HG02981 (cell line): ENCODE measurements at regions not wholly inside any gene's neighbourhood (a gene's known extent, or its start where the extent isn't known, plus 50 kb on each side); places are given as distances from the start of the nearest gene placed in this dataset.

ENCODE experiments used
- ATAC-seq: cut with Tn5 transposase; IDR thresholded peaks from one replicate; pipeline ENCODE4 v1.9.1; 2021; ENCODE audit warnings: mild to moderate bottlenecking, moderate library complexity; ENCODE audit not compliant: unreplicated experiment

DNA sequence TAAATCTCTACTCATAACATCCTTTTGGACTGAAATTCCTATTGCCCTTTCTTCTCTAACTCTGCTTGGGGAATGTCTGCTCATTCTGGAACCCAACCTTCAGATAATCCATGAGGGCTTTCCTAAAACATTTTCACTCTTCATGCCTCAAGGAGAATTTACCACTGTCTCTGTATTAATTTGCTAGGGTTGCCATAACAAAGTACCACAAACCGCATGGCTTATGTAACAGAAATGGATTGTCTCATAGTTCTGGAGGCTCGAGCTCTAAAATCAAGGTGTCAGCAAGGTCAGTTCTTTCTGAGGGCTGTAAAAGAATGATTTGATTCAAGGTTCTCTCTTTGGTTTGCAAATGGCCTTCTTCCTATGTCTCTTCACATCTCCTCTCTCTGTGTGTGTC is 209.7 kb downstream of the LACC1 start:
- no peak for ATAC-seq

DNA sequence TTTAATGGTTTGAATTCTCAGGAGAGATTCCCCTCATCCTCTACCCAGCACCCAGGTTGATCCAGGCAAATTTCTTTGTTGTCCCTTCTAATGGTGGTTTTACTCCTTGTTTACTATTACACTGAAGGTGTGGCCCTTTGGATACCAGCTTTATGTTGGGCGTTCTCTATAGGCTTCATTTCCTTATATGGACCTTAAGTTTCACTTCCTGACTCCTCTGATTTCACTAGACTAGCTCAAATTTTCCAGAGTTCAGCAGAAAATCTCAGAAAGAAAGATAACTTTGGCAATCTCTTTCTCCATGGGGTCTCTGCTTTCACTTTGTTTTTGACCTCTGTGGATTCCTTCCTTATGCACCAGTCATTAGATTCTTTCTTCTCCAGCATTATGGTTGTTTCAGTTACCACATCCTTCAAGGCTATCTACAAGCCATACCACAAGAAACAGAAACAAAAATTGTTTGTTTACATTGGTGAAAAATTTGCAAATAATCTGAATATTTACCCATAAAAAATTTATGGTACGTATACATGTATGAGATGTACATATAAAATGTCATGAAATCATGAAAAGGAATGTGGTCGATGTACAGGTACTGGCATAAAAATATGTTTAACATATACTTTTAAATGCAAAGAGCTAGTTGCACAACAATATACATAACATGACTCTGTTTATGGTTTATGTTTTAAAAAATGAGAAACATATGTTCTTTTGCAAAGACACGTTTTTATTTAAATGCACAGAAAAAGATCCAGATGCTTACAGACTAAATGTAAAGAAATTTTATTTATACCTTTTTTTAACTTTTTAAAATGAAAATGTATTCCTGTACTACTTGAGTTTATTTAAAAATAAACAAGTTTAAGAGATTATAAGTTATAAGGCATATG is 212.6 kb downstream of the LACC1 start:
- ATAC-seq, result no peak

DNA sequence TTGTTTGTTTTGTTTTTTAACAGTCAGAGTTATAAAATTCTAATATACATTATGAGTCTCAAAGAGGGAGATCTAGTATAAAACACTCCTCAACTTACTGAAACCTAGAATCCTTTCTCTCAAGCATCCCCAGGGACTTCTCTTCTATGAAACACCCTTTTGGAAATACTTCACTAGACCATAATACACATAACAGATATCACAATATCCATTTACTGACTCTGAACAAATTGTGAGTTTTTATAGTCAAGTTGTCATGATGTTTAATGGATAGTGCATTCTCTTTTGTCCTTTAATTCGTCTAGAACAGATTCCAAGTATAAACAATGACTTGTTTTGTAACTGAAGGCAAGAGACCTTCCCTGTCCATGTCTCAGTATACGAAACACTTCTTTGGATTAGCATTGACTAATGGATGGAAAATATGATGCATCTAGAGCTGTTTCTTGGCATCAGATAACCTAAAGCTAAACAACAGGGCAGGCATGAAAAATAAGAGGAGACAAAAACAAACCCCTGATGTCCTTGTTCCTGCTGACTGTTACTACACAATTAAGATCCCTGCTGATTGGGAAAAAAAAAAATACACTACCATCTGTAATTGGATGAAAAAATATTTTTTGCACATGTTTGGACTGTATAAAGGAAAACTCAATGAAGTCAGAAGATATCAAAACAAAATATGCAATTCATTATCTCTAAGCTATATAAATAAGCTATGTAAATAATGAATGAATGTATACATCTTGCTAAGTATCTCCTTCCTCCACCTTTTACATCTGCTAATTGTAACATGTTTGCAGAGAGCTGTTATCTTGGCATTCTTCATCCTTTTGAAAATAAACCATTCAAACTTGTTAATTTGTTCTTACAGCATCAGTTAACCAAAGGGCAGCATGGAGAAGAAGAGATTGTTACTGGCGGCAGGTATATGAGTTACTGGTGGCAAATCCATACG is 214.2 kb downstream of the LACC1 start:
- ATAC-seq, result no peak

DNA sequence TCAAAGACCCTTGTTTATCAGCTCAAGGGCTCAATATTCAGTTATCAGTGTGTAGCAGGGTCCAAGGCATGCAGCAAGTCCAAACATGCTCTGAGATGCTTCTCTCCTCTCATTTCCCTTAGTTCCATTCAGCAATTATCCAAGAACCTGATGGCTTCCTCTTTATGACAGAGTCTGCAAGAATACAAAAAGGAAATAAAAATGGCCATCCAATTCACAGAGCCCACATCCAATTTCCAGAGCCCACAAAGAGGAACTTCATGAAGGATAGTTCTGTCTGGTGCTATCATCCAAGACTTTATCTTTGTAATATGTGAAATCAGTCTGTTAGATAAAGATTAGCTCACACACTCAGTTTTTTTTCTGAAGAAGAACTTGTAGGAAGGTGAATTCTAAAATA is 217.2 kb downstream of the LACC1 start:
- ATAC-seq, result no peak

DNA sequence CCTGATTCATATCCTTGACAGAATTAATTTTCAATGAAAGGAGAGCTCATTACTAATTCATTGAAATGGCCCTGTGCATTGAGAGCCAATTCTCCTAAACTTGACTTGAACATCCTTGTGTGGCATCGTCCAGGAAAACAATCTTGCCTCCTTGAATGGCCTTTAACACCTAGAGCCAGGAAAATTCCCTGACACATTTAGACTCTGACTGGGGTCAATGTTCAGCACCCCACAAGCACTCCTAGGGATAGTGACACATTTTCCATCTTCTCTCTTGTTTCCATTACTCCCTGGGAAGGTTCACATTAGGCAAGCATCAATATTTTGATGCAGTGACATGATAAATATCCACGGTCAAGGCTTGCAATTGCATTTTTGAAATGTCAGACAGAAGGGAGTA is 218.9 kb downstream of the LACC1 start:
- no peak for ATAC-seq

DNA sequence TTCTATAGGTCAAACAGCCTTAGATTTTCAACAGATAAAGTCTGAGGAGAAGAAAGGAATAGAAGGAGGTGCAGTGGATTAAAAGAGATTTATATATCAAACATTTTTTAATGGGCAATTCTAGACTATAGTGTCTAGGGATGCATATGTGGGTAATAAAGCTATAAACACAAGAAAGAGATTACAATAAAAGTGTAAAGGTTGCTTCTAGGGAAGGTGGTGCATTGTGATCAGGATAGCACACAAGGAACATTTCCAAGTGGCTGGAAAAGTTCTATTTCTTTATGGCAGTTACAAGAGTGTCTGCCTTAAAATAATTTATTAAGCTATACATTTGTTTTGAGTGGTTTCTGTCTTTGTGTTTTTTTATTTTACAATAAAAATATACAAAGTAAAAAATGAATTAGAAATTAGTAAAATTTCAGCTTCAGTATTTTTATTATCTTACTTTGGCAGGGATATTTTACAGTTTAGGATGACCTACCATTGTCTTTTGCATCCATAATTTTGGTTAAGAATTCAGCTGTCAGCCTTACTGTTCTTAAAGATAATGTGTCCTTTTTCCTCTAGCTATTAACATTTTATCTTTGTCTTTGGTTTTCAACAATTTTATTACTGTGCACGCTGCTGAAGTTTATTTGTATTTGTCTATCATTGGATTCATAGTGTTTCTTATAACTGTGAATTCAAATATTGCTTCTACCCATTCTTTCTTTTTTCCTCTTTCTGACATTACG is 221.8 kb downstream of the LACC1 start:
- ATAC-seq, result no peak

DNA sequence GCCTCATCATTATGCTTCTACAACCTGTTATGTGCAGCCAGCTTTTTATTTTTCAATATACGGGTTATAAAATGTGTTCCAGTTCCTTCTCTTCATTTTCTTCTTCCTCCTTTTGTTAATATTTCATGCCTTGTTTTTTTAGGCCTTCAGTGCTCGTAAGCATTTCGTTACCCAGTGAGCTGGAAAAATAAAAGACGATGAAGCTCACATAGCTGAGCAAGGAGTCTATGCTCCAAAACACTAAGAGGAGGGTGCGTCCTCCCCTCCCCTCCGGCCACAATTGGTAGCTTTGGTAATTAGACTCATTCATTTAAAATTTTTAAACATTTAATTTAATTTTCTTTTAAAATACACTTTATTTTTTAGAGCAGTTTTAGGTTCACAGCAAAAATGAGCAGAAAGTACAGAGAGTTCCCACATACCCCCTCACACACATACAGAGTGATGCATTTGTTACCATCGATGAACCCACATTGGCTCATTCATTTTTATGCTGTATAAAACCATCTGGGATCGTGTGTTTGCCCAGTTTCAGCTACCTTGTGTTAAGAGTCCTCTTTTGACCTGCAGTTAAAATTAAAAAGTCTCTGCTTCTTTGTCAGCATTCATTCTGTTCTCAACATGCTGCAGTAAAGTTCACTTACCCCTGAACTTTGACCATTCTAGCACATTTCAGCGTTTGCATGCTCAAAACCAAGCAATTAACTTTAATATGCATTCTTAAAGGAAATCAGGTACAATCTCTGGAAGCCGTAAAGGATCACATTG is 223.9 kb downstream of the LACC1 start:
- ATAC-seq, result no peak

DNA sequence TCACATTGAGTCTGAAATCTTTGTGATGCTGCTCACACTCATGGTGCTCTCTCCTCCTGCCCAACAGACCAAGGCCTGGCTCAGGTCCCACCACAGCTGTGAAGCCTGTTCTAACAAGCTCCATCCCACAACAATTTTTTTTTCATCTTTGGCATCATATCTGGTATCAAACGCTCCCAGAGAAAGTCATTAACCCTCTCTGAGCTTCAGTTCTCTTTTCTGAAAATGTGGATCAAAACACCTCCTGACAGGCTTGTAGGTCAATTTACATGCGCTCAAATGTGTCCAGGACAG is 224.4 kb downstream of the LACC1 start:
- ATAC-seq, result no peak

DNA sequence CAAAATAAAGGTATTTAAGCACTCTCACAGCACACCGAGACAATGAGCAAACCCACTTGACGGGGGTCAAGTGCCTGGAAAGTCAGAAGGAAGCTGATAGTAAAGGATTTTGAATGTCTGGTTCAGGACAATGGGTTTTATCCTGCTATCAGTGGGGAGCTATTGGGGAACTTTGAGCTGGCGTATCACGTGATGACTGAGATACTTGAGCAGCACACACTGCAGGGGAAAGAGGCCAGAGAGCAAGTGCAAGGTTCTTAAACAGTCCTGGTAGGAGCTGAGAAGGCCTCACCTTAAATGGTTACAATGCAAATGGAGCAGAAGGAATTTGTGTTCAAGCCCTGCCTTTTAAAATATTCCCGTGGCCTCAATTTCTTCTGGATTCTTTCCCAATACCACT is 225.3 kb downstream of the LACC1 start:
- ATAC-seq, result no peak

DNA sequence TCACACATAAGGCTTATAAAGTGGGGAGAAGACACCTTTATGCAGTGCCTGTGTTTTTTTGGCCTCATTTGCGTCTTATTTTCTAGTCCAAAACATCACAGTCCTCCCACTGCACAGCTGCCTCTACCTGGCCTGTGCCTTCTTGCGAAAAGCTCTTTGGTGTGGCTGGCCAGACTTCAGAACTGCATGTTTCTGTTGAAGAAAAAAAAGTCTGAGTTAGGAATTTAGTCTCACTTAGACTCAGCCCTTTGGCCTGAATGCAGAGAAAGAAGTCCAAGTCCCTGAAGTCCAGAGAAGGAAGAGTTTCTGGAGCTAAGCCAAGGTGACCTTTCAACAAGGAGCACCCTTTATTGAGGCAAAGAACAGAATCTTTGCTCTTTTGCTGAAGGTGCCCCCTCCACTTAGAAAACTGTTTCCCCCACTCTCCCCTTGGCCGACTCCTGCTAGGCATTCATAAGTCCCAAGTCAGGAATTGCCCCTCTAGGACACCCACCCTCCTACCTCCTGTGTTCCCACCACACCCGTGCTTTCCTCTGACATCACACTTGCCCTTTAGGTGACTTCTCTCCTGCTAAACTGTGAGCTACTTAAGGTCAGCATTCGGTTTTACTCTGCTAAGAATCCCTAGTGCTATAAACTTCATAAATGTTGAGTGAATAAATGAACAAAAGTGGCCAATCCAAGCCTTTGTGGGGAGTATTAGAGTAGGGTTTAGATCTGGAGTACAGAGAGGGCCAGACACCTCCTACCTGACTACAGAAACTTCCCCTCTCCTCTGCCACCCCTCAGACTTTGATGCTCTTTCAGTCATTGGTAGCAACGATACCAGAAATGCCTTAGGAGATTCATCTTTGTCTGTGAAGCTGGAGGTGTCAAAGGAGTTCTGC is 226.8 kb downstream of the LACC1 start:
- ATAC-seq, result no peak

DNA sequence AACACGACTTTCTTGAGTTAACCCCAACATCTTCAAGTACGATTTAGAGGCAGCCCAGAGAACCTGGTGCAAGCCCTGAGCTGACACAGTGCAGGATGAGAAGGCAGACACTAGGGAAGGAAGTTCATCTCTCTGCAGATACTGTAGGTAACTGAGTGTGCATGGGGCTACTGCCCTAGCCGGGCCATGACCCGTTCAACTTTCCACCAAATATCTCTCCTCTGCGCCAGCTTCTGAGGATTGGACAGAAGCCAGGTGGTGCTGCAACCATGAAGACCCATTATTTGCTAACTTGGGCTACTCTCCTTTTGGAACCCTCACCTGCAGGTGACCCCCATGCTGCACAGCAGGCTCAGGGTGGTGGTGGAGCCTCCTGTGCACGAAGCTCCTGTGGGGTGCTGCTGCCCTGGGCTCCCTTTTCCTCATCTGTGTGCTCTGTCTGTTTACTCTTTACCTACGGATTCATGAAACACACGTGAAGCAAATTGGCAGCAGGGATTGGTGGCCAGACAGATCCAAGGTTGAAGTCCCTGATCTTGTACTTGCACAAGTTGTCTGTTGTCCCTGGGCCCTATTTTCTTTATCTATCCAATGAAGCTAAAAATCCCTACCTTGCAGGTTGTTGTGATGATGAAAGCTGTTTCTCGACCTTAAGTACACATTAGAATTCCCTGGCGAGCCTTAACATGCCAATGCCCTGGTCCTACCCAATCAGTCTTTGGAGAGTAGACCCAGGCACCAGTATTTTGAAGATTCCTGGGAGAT is 227.8 kb downstream of the LACC1 start:
- ATAC-seq, result no peak

DNA sequence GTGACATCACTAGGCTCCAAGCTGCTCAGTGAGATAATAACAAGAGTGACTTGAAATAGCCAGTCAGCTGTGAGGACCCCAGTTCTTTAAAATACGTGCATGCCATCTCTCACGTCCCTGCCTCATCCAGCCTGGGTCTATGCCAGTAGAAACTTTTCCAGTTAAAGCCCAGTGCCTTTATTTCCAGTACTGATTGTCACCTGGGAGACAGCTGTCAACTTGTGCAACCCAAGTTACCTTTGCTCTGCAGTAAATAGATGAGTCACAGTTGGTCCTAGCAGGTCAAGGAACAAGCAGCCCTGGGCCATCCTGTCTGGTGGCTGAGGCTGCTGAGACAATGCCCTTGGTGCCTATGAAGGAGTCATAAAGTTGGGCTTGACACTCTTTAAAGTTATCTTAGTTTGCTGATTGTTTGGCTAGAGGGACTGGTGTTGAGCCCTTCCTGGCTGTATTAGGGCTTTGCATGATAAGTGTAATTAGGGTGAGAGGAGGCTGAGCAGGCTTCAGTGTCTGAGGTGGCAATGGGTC is 228.7 kb downstream of the LACC1 start:
- ATAC-seq, result no peak

DNA sequence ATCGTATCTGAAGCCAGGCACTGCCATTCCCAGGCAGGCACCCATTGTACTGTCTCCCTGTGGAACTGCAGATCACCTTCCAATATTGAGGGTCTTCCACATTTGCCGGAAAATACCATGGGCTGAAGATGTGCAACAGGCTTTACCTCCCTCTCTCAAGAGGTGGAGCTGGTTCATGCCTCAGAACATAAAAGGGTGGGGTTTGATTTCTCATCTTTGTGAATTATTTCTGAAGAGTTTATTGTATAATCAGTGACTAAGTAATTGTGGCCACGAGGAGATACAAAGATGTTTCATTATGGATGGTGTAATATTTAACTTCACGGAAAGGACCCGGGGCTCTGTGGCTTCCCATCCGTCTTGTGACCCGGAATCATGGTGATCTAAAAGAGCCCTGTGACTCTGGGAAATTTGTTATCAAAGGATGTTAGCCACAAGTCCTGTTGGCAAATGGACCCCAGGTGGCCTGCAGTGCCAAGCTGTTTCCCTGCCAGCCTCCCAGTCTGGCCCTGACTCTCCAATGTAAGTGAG is 230.5 kb downstream of the LACC1 start:
- ATAC-seq, result no peak

DNA sequence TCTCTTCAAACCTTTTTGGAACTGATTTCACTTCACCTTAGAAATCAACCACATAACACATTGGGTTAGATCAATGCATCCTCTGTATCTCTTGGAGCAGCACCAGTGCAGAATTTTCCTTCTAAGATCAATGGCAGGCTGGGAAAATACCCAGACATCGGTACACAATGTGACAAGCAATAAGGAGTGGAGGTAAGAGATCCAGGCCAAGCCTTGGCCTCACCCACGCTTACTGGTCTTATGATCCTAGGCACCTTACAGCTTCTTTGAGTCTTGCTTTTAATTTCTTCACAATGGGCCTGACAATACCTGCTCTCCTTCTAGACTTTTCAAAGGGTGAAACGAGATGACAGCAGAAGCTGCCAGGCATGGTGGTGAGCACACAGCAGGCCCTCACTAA is 232.0 kb downstream of the LACC1 start:
- no peak for ATAC-seq

DNA sequence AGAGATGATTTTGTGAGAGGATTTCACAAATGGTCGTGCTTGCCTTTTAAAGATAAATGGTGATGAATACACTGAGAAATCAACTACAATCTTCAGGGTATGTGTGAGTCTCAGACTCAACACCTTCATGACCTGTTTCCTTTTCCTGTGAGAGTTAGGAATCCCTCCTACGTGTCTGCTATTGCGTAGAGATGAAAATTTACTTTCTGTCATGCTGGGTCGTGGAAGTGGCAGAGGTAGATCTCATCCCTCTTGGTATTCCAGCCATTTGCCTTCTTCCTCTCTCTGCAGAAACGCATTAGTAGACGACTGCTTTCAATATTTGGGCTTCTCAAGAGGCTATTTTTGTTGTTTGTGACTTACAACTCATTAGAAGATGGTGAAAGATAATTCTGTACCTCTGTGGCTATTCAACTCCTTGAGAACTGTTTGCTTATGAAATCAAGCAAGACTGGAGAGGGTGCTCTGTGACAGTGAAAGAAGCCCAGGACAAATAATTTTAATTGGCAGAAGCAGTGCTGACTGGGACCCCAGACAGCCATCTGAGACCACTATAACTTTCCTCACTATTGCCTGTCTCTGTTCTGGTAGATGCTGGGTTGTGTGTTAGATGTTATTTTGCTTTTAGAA is 233.1 kb downstream of the LACC1 start:
- ATAC-seq, result no peak

DNA sequence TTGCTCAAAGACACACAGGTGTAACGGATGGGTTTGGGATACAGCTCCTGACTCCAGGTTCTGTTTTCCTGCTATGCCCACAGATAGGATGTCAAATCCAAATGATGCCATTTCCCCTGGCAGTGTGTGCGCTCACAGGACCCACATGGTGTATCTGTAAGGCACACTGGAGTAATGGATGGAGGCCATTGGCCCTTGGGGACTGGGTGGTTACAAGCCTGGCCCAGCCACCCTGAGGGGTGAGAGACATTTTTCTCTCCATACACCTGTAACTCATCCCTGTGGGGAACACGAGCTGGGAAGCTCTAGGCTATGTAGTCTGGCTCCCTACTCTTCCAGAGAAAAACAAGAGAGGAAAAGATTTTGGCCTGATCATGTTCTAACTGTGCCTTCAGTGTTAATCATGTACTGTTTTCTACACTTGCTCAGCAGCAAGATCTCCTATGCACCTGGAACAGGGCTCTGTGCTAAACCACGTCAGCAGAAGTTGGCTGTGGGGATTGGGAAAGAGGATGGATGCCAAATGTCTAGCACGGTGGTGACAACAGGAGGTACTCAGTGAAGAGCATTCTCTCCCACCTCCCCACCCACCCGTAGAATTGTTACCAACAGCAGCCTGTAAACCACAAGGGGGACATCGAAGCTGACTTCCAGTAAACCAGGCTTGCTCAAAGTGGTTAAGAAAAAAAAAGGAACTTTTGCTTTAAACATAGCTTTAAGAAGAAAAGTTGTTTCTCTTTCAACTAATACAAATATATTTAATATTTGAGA is 237.0 kb downstream of the LACC1 start:
- no peak for ATAC-seq

DNA sequence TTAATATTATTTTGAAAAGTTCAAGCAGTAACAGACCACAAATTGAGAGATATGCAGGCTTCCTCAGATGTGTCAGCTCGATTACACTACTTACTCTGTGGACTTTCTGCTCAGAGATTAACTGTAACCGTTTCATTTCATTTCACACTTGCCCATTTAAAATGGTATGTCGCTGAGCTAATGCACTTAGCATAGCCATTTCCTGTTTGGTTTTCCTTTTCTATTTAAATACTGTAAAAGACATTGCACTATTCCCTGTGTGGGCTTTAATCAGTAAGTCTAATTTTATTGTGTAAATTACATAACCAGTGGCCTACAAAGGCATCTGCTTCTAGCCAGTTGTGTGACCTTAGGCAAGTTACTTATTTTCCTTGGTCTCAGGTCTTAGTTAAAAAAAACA is 237.6 kb downstream of the LACC1 start:
- ATAC-seq, result no peak
